GM19238 (cell line): ENCODE measurements at regions not wholly inside any gene's neighbourhood (a gene's known extent, or its start where the extent isn't known, plus 50 kb on each side); places are given as distances from the start of the nearest gene placed in this dataset.

Source experiments
- DNase-seq: peaks from one replicate; pipeline ENCODE4 v3.0.0; 2011; ENCODE audit warnings: low spot score; ENCODE audit not compliant: insufficient read length

- no peak for DNase-seq
Measured at GRCh38 chr1:60388092-60388987, 314.8 kb upstream of the C1orf87 start.

GRCh38 chr1:60387175-60387574 lies 313.6 kb upstream of the C1orf87 start:
- no peak for DNase-seq

- DNase-seq = no peak
Measured at GRCh38 chr1:60386249-60386648, 312.7 kb upstream of the C1orf87 start.

- DNase-seq = no peak
Measured at GRCh38 chr1:60376196-60376595, 302.6 kb upstream of the C1orf87 start.

GRCh38 chr1:60374537-60374936 lies 301.0 kb upstream of the C1orf87 start:
- DNase-seq = no peak

GRCh38 chr1:60367532-60367931 lies 294.0 kb upstream of the C1orf87 start:
- DNase-seq = no peak

- no peak for DNase-seq
Measured at GRCh38 chr1:60359431-60359830, 285.9 kb upstream of the C1orf87 start.

GRCh38 chr1:60350531-60350930 lies 277.0 kb upstream of the C1orf87 start:
- DNase-seq = no peak

GRCh38 chr1:60348884-60349283 lies 275.3 kb upstream of the C1orf87 start:
- no peak for DNase-seq

- no peak for DNase-seq
Measured at GRCh38 chr1:60345621-60346020, 272.1 kb upstream of the C1orf87 start.

- no peak for DNase-seq
Measured at GRCh38 chr1:60345049-60345448, 271.5 kb upstream of the C1orf87 start.

- no peak for DNase-seq
Measured at GRCh38 chr1:60343736-60344135, 270.2 kb upstream of the C1orf87 start.

- no peak for DNase-seq
Measured at GRCh38 chr1:60342569-60342968, 269.0 kb upstream of the C1orf87 start.

- no peak for DNase-seq
Measured at GRCh38 chr1:60341274-60341673, 267.7 kb upstream of the C1orf87 start.

- no peak for DNase-seq
Measured at GRCh38 chr1:60331647-60332046, 258.1 kb upstream of the C1orf87 start.

- no peak for DNase-seq
Measured at GRCh38 chr1:60329651-60330050, 256.1 kb upstream of the C1orf87 start.

- no peak for DNase-seq
Measured at GRCh38 chr1:60311838-60312237, 238.3 kb upstream of the C1orf87 start.

GRCh38 chr1:60299581-60299980 lies 226.0 kb upstream of the C1orf87 start:
- DNase-seq = no peak

- DNase-seq = no peak
Measured at GRCh38 chr1:60298290-60298689, 224.7 kb upstream of the C1orf87 start.

GRCh38 chr1:60296794-60297193 lies 223.2 kb upstream of the C1orf87 start:
- no peak for DNase-seq

- no peak for DNase-seq
Measured at GRCh38 chr1:60292140-60292539, 218.6 kb upstream of the C1orf87 start.

GRCh38 chr1:60290393-60290792 lies 216.8 kb upstream of the C1orf87 start:
- DNase-seq = no peak

- no peak for DNase-seq
Measured at GRCh38 chr1:60287536-60287935, 214.0 kb upstream of the C1orf87 start.
